ENCODE measurements at regions not wholly inside any gene's neighbourhood (a gene's known extent, or its start where the extent isn't known, plus 50 kb on each side); places are given as distances from the start of the nearest gene placed in this dataset.

DNA sequence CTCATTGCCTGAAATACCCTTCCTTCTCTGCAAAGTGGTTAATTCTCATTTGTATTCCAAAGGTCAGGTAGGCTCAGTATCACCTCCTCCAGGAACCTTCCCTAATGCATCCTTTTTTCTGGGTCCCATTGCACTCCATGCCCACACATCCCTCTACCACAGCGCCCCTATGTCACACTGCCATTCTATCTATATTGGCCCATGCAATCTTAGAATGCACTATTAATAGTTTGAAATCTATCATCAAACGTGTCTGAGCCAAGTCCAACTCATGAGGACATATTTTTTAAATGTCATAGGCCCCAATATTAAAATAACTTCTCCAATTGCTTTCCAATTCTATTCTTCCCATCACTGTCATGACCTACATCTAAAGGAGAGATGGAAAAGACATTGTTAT lies 495.1 kb downstream of the SOX6 start:
- no peak for DNase-seq

DNA sequence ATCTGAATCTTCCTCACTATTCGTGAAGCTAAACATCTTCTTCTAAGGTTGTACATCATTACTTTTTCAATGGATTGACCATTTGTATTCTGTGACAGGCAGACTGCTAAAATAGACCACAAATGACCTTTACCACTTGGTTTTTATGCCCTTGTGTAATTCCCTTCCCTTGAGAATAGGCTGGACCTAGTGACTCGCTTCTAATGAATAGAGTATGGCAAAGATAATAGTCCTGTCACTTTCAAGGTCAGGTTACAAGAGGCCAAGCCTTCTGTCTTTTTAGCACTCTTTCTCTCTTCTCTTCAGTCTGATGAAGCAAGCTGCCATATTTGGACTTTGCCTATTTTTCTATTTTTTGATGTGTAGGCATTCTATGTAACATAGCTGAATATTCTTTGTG lies 492.9 kb downstream of the SOX6 start:
- no peak for DNase-seq

- DNase-seq, result no peak
These were observed 492.1 kb downstream of the SOX6 start for GRCh38 chr11:15864026-15864805.

- DNase-seq, result no peak
These were observed 490.9 kb downstream of the SOX6 start for GRCh38 chr11:15865212-15865987.

- no peak for DNase-seq
These were observed 488.5 kb downstream of the SOX6 start for GRCh38 chr11:15867871-15868270.

- DNase-seq, result no peak
These were observed 485.4 kb downstream of the SOX6 start for GRCh38 chr11:15870911-15871310.

DNA sequence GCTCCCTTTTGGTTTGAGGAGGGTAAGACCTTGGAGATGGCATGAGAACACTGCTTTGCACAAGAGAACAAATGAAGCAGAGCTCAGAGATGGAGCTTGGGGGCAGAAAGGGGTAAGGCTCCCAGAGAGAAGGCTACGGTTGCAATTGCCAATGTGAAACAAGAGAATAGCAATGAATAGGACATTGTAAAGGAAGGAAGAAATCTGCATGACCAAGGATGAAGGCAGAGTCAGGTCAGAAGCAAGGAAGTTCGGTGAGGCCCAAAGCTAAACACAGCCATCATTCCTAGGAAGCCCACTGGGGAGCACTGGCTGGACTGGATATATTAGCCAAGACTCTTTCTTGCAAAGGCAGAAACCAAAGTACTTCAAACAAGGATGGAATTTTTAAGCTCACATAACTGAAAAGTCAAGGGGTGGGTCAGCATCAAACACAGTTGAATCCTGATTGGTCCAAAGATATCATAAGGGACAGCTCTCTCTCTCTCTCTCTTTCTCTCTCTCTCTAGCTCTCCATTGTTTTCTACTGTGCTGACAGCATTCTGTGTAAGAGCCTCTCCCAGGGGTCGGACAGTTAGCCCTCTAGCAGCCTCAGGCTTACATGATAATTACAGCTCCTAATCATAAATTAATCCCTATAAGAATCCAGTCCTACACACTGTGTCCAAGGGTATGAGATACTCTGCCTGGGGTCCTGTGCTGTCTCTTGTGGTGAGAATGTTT lies 484.3 kb downstream of the SOX6 start:
- no peak for DNase-seq

DNA sequence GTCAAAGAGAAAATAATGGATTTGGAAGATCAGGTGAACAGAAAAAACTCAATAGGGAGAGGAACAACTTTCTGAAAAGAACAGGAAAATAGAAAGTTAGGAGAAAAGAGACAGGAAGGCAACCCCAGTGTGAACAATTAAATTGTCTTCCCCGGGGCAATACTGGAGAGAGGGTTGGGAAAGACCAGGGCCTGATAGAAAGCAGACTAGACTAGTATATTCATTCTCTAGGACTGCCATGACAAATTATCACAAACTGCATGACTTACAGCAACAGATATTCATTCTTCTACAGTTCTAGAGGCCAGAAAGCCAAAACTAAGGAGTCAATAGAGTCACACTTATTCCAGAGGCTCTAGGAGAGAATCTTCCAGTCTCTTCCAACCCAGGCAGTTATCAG lies 482.8 kb downstream of the SOX6 start:
- DNase-seq, result no peak

GRCh38 chr11:15874704-15875103 lies 481.6 kb downstream of the SOX6 start:
- no peak for DNase-seq

DNA sequence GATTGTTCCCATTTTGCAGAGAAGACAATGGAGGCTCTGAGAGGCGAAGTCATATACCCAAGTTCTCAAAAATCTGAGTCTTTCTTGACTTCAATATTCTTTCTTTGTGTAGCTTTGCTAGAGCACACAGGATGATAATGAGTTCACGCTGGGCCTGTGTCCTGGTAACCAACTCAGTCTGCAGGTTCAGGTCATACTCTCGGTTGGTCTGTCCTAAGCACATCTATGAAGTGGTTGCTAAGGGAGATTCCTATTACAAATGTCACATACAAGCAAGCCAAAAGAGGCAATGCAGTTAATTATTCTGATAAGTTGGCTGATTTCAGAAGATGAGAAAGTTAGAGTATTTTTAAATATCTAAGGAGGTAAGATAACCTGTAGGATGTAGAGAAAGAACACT lies 481.0 kb downstream of the SOX6 start:
- DNase-seq, result no peak

- no peak for DNase-seq
These were observed 480.4 kb downstream of the SOX6 start for GRCh38 chr11:15875943-15876342.

GRCh38 chr11:15878756-15879155 lies 477.6 kb downstream of the SOX6 start:
- no peak for DNase-seq

DNA sequence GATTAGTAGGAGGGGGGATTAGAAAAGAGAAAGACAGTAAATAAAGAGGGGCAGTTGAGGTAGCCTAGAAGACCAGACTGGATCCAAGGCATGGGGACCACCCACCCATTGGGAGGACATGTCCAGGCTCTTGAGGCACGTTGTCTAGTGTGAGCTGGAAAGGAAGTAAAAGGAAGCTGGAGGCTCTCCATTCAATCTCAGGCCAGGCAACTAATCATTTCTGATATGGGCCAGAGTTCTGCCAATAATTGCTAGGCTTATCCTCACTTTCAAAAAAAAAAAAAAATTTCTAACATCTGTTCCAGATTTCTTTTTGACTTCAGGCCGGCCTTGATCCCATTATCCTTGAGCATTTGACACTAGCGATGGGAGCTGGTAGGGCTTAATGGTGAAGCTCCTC lies 476.1 kb downstream of the SOX6 start:
- DNase-seq, result no peak

DNA sequence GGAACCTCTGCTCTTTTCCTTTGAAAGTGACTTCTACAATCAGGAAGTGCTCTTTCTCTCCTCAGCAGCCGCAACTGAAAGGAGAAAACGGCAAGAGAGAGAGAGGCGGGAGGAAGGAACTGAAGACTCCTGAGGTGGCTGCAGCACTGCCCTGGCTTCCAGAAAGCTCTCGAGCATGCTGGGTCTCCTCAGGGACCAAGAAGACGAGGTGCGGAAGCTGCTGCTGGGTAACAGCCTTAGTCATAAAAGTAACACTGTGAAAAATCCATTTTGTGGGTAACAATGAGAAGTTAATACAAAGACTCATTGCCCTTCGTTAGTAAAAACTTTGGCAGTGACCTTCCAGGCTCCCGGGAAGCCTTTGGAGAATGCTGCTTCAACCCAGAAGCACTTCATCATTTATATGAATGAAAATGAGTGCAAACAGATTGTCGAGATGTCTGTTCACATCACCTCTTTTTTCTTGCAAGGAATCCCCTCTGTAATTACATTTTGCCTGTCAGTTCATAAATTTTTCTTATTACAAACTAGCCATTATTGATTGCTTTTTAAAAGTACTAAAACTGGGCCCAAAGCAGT lies 473.4 kb downstream of the SOX6 start:
- no peak for DNase-seq

GRCh38 chr11:15883455-15883920 lies 472.9 kb downstream of the SOX6 start:
- no peak for DNase-seq

DNA sequence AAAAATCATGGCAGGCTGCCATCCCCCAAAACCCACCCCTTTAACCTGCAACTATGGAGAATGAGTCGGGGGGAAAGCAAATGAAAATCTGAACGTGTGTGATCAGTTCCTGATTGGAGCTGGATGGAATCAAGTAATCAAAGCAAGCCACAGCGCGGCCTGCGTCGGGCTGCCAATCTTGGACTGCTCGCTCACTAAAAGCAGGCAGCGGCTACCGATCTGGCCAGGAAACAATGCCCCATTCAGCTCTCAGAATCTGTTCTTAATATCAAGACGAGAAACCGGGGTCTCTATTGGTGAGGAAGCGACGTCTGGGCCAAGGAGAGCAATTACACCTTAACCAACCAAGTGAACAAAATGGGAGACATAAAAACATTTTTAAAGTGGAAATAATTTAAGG lies 472.2 kb downstream of the SOX6 start:
- DNase-seq, result no peak

DNA sequence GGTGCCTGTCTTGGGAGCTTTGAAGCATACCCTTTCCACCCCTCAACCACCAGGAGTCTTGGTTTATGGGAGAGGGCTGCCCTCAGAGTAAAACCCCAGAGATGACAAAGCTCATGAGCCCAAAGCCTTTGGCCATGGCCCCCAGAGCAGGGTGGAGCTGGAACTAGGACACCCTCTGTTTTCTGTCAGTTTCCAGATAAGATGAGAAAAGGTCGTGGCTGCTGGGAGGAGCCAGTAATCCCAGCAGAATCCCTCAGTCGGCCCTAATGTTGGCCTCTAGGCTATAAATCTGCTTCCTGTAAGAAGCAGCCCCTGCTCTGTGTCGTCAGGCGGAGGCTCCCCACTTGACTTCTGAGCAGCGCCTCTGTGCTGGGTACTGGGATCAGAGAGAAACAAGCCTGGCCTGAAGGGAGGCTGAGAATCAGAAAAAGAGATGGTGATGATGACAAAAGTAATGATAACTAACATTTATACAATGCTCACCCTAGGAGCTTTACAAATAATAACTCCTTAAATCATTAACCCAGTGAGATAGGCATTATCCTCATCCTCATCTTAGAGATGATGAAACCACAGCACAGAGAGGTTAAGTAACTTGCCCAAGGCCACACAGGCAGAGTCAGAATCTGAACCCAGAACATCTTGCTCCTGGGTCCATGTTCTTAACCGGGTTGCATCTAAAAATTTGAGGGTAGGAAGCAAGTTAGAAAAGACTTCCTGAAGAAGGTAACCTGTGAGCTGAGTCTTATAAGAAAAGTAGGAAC lies 471.4 kb downstream of the SOX6 start:
- no peak for DNase-seq

DNA sequence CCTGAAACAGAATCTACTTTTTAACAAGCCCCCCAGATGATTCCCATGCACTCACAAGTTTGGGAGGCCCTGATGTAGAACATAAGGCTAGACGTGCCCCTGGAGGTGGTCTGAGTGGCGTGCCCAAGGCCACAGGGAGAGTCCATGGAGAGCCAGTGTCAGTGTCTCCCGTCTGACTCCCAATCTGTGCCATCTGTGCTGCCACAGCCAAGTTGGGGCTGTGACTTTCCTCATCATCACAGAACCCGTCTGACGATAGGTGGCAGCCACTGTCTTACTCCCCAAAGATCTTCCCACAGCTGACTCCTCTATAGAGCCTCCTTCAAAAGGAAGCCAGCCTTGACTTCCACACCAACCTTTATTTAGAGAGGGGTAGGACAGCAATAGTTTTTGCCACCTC lies 470.5 kb downstream of the SOX6 start:
- DNase-seq, result no peak

- DNase-seq, result no peak
These were observed 470.0 kb downstream of the SOX6 start for GRCh38 chr11:15886299-15886698.

GRCh38 chr11:15886866-15887265 lies 469.5 kb downstream of the SOX6 start:
- DNase-seq, result no peak

- DNase-seq, result no peak
These were observed 467.6 kb downstream of the SOX6 start for GRCh38 chr11:15888556-15889345.

Data from T-helper 9 cell (primary cell).